MM.1S (cell line): ENCODE measurements at regions not wholly inside any gene's neighbourhood (a gene's known extent, or its start where the extent isn't known, plus 50 kb on each side); places are given as distances from the start of the nearest gene placed in this dataset.
A peak's percentile ranks its signal among the peaks of the same experiment; 100 is the strongest.

ENCODE experiments used
- DNase-seq: peaks from one replicate; pipeline ENCODE4 v3.0.0-alpha.2; 2015
- H2AFZ ChIP-seq: fragments of 300-600 bp; sonication (generic); 2 replicates; pipeline ENCODE4 v1.6.0; 2016; ENCODE audit warnings: antibody characterized with exemption, low read length
- H3F3A ChIP-seq: fragments of 300-600 bp; sonication (generic); 2 replicates; pipeline ENCODE4 v1.6.1; 2016; ENCODE audit warnings: mild to moderate bottlenecking, antibody characterized with exemption, low read length, moderate library complexity, mixed read lengths; ENCODE audit not compliant: insufficient read depth
- H3K27ac ChIP-seq: fragments of 300-600 bp; sonication (generic); 2 replicates; pipeline ENCODE4 v1.5.1; 2016; ENCODE audit warnings: mild to moderate bottlenecking, low read length
- H3K27me3 ChIP-seq: fragments of 300-600 bp; sonication (generic); replicated peaks from 2 replicates; pipeline ENCODE4 v1.6.0; 2016; ENCODE audit warnings: low read length; ENCODE audit not compliant: insufficient read depth
- H3K36me3 ChIP-seq: fragments of 300-600 bp; sonication (generic); replicated peaks from 2 replicates; pipeline ENCODE4 v1.6.1; 2016; ENCODE audit warnings: mild to moderate bottlenecking, low read length, mixed read lengths; ENCODE audit not compliant: insufficient read depth
- H3K4me1 ChIP-seq: fragments of 300-600 bp; sonication (generic); 2 replicates; pipeline ENCODE4 v1.6.1; 2016; ENCODE audit warnings: low read length, mixed read lengths
- H3K4me2 ChIP-seq: fragments of 300-600 bp; sonication (generic); 2 replicates; pipeline ENCODE4 v1.6.0; 2016; ENCODE audit warnings: low read depth, low read length
- H3K4me3 ChIP-seq: fragments of 300-600 bp; sonication (generic); 2 replicates; pipeline ENCODE4 v1.5.1; 2016; ENCODE audit warnings: low read length, mixed read lengths
- H3K79me2 ChIP-seq: fragments of 300-600 bp; sonication (generic); 2 replicates; pipeline ENCODE4 v1.6.1; 2016; ENCODE audit warnings: mixed run types, low read length, mixed read lengths
- H3K9ac ChIP-seq: fragments of 300-600 bp; sonication (generic); 2 replicates; pipeline ENCODE4 v1.6.1; 2016; ENCODE audit warnings: low read length, mixed read lengths
- H3K9me2 ChIP-seq: fragments of 300-600 bp; sonication (generic); replicated peaks from 2 replicates; pipeline ENCODE4 v1.6.1; 2016; ENCODE audit warnings: mild to moderate bottlenecking, low read length, mixed read lengths; ENCODE audit not compliant: insufficient read depth
- H3K9me3 ChIP-seq: fragments of 300-600 bp; sonication (generic); replicated peaks from 2 replicates; pipeline ENCODE4 v1.6.1; 2016; ENCODE audit warnings: mild to moderate bottlenecking, low read length, mixed read lengths; ENCODE audit not compliant: insufficient read depth
- H4K20me1 ChIP-seq: fragments of 300-600 bp; sonication (generic); 2 replicates; pipeline ENCODE4 v1.6.1; 2016; ENCODE audit warnings: mild to moderate bottlenecking, low read length, moderate library complexity, mixed read lengths; ENCODE audit not compliant: insufficient read depth
- EZH2 ChIP-seq: fragments of 300-600 bp; sonication (generic); optimal IDR thresholded peaks from 2 replicates; pipeline ENCODE3; 2017; ENCODE audit warnings: low read depth, mild to moderate bottlenecking, antibody characterized with exemption, low read length, mixed read lengths
- EZH2phosphoT487 ChIP-seq: fragments of 300-600 bp; sonication (generic); IDR thresholded peaks from 2 replicates; pipeline ENCODE4 v1.6.1; 2018; ENCODE audit warnings: antibody characterized with exemption, low read length
- TF ChIP-seq, protein P1 (sequence below): fragments of 300-600 bp; sonication (generic); IDR thresholded peaks from 2 replicates; pipeline ENCODE4 v1.5.1; 2016; ENCODE audit warnings: antibody characterized with exemption, low read length, mixed read lengths

DNA sequence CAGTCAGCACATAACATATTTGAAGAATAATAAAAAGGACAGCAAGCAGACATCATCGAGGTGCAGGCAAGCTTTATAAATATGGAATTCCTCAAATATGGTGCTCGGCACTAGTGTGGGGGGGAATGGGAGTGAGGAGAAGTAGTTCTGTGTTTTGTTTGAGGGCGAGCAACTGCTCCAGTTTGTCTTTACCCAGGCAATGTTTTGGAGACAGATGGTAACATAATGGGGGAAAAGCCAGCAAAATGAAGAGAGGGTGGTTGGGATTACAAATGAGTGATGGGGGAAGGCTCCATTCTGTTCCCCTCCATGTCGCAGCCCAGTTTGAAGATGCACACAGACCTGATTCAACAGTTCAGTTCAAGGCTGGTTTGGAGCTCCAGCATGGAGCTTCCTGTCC, 572.9 kb upstream of the DIPK2B start:
- no peaks in the 10 kb centered on the region for H4K20me1 ChIP-seq
- H3F3A ChIP-seq: peaks cover 12% of the 10 kb centered on the region
- TF ChIP-seq EZH2: no peak
- no peak for TF ChIP-seq EZH2phosphoT487
- TF ChIP-seq, protein P1, sequence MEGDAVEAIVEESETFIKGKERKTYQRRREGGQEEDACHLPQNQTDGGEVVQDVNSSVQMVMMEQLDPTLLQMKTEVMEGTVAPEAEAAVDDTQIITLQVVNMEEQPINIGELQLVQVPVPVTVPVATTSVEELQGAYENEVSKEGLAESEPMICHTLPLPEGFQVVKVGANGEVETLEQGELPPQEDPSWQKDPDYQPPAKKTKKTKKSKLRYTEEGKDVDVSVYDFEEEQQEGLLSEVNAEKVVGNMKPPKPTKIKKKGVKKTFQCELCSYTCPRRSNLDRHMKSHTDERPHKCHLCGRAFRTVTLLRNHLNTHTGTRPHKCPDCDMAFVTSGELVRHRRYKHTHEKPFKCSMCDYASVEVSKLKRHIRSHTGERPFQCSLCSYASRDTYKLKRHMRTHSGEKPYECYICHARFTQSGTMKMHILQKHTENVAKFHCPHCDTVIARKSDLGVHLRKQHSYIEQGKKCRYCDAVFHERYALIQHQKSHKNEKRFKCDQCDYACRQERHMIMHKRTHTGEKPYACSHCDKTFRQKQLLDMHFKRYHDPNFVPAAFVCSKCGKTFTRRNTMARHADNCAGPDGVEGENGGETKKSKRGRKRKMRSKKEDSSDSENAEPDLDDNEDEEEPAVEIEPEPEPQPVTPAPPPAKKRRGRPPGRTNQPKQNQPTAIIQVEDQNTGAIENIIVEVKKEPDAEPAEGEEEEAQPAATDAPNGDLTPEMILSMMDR: no peak
- no peak overlapping the region for H3K4me2 ChIP-seq
- peaks cover 34% of the 10 kb centered on the region for H3K4me1 ChIP-seq
- no peaks in the 10 kb centered on the region for H3K9me2 ChIP-seq
- 0 out of 2 replicates have a peak, but pooled peaks cover 3% of the 10 kb centered on the region for H3K36me3 ChIP-seq
- no peak overlapping the region for H3K4me3 ChIP-seq
- no peaks in the 10 kb centered on the region for H3K27me3 ChIP-seq
- no peak overlapping the region for H2AFZ ChIP-seq
- no peak overlapping the region for H3K9ac ChIP-seq
- no peaks in the 10 kb centered on the region for H3K9me3 ChIP-seq
- DNase-seq: no peak
- H3K79me2 ChIP-seq: peaks cover 27% of the 10 kb centered on the region
- no peak overlapping the region for H3K27ac ChIP-seq

DNA sequence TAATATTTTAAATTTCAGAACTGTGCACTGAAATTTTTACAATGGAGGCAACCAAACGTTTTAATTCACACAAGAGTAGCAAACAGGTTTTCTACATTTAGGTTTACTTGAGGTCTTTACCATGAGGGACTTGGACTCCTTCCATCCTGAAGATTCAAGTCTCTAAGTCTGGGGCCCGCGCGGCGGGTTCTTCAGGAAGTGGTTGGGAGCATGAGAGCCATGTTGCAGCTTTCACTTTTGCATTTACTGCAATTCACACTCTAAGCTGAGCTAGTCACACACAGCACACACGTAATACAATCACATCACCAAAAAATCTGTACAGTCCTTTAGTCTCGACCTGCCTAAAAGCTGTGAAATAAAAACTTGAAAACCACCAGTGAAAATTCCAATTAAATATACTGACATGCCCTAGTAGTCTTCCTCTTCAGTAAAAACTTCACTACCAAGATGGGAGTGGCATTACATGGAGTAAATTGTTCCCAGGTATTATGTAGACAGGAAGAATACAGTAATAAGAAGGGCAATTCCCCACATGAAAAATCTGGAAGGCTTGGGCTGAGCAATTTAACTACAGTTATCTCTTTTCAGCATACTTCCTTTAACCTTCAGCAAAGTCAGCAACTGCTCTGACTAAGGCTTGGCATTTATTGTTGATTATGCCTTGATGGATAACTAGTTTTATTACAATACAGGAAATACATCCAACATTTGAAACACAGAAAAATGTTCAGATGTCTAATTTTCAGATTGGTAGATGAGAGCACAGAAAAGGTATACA, 571.1 kb upstream of the DIPK2B start:
- Histone ChIP-seq H3K4me2 (peak overlapping the region; percentile 78), H3K4me1 (peaks cover 18% of the 10 kb centered on the region), H3K79me2 (peaks cover 24% of the 10 kb centered on the region), H3K9me3 (no peaks in the 10 kb centered on the region), H3K36me3 (0 out of 2 replicates have a peak, but pooled peaks cover 3% of the 10 kb centered on the region), H4K20me1 (no peaks in the 10 kb centered on the region), H3K9me2 (no peaks in the 10 kb centered on the region), H3K9ac (0 out of 2 replicates have a peak overlapping the region, but pooled peaks have one; percentile 37), H3F3A (no peaks in the 10 kb centered on the region), H2AFZ (0 out of 2 replicates have a peak overlapping the region, but pooled peaks have one; percentile 31), H3K27me3 (no peaks in the 10 kb centered on the region), H3K27ac (peak overlapping the region; percentile 44; the same call in 1 of the 2 replicates), H3K4me3 (peak overlapping the region; percentile 34; the same call in 1 of the 2 replicates)
- TF ChIP-seq EZH2: no peak
- TF ChIP-seq, protein P1: no peak
- DNase-seq: peak; percentile 64

- peak overlapping the region; percentile 78; the same call in 1 of the 2 replicates for H3K4me2 ChIP-seq
- TF ChIP-seq, protein P1: no peak
- no peak for TF ChIP-seq EZH2
- no peak for TF ChIP-seq EZH2phosphoT487
- no peaks in the 10 kb centered on the region for H4K20me1 ChIP-seq
- H3K9ac ChIP-seq: no peak overlapping the region
- peaks cover 17% of the 10 kb centered on the region for H3K4me1 ChIP-seq
- 0 out of 2 replicates have a peak overlapping the region, but pooled peaks have one; percentile 15 for H2AFZ ChIP-seq
- H3F3A ChIP-seq: no peaks in the 10 kb centered on the region
- no peaks in the 10 kb centered on the region for H3K9me2 ChIP-seq
- H3K27me3 ChIP-seq: no peaks in the 10 kb centered on the region
- no peak overlapping the region for H3K27ac ChIP-seq
- H3K4me3 ChIP-seq: no peak overlapping the region
- peaks cover 18% of the 10 kb centered on the region; the same call in 1 of the 2 replicates for H3K79me2 ChIP-seq
- no peak for DNase-seq
- 0 out of 2 replicates have a peak, but pooled peaks cover 3% of the 10 kb centered on the region for H3K36me3 ChIP-seq
- no peaks in the 10 kb centered on the region for H3K9me3 ChIP-seq
Measured at GRCh38 chrX:45771114-45771513, 570.4 kb upstream of the DIPK2B start.
